Activated CD4-positive, alpha-beta T cell treated with anti-CD3 and anti-CD28 coated beads for 36 hours (primary cell): ENCODE measurements at regions not wholly inside any gene's neighbourhood (a gene's known extent, or its start where the extent isn't known, plus 50 kb on each side); places are given as distances from the start of the nearest gene placed in this dataset.
"Not testable (repeated sequence)": the region's sequence is repeated elsewhere in the genome, so short reads cannot be mapped to it uniquely, and the experiment has no call there.

Experiments used
- ATAC-seq: fragments of 200-7000 bp; cut with Tn5 transposase; one replicate; pipeline ENCODE4 v1.10.0; 2021; ENCODE audit warnings: mild to moderate bottlenecking, moderate library complexity
- CTCF ChIA-PET: fragments of 350-600 bp; sonication (Branson Sonifier 250); formaldehyde crosslinking; loops from one replicate; lab custom pipeline; 2021; ENCODE audit warnings: antibody characterized with exemption; lab: Charles Lee
- POLR2A ChIA-PET: fragments of 350-600 bp; sonication (Branson Sonifier 250); formaldehyde crosslinking; loops from one replicate; lab custom pipeline; 2021; ENCODE audit warnings: antibody characterized with exemption, inconsistent platforms; lab: Charles Lee
- DNase-seq: peaks from one replicate; pipeline ENCODE4 v3.0.0-alpha.2; 2020
- H3K27ac Mint-ChIP-seq: one replicate; pipeline ENCODE4 v1.8.0; 2021; ENCODE audit warnings: mixed read lengths
- H3K27me3 Mint-ChIP-seq: one replicate; pipeline ENCODE4 v1.8.0; 2021; ENCODE audit warnings: mixed read lengths
- H3K36me3 Mint-ChIP-seq: one replicate; pipeline ENCODE4 v1.8.0; 2021; ENCODE audit warnings: low read depth, mixed read lengths
- H3K4me1 Mint-ChIP-seq: one replicate; pipeline ENCODE4 v1.8.0; 2021; ENCODE audit warnings: mixed read lengths
- H3K4me3 Mint-ChIP-seq: one replicate; pipeline ENCODE4 v1.8.0; 2021; ENCODE audit warnings: mild to moderate bottlenecking, moderate library complexity, mixed read lengths
- H3K9me3 Mint-ChIP-seq: one replicate; pipeline ENCODE4 v1.8.0; 2021; ENCODE audit warnings: low read depth, mixed read lengths
- intact Hi-C, 2 experiments: fragments of 100-400 bp; cut with DNase I in 1 of 2; cut with micrococcal nuclease in 1 of 2; formaldehyde crosslinking; loops; one replicate each; pipeline versions ENCODE4 v1.14.2 to v1.15.1; 2022 to 2024; cut with DNase I, micrococcal nuclease

GRCh38 chr9:42288002-42288864 is 104.8 kb downstream of the SPATA31A6 start:
- H3K4me3 Mint-ChIP-seq, H3K27me3 Mint-ChIP-seq, H3K4me1 Mint-ChIP-seq, H3K36me3 Mint-ChIP-seq, H3K9me3 Mint-ChIP-seq, CTCF ChIA-PET, DNase-seq, H3K27ac Mint-ChIP-seq, ATAC-seq, intact Hi-C loops, POLR2A ChIA-PET: not testable (repeated sequence)

GRCh38 chr9:42288865-42289229 is 105.4 kb downstream of the SPATA31A6 start:
- DNase-seq, H3K4me3 Mint-ChIP-seq, POLR2A ChIA-PET, H3K9me3 Mint-ChIP-seq, H3K27me3 Mint-ChIP-seq, H3K27ac Mint-ChIP-seq, H3K36me3 Mint-ChIP-seq, ATAC-seq, H3K4me1 Mint-ChIP-seq, intact Hi-C loops, CTCF ChIA-PET: not testable (repeated sequence)

GRCh38 chr9:42300124-42300523 is 116.7 kb downstream of the SPATA31A6 start:
- intact Hi-C loops, H3K4me1 Mint-ChIP-seq, H3K9me3 Mint-ChIP-seq, DNase-seq, H3K36me3 Mint-ChIP-seq, CTCF ChIA-PET, H3K27me3 Mint-ChIP-seq, ATAC-seq, H3K4me3 Mint-ChIP-seq, H3K27ac Mint-ChIP-seq, POLR2A ChIA-PET: not testable (repeated sequence)

DNA sequence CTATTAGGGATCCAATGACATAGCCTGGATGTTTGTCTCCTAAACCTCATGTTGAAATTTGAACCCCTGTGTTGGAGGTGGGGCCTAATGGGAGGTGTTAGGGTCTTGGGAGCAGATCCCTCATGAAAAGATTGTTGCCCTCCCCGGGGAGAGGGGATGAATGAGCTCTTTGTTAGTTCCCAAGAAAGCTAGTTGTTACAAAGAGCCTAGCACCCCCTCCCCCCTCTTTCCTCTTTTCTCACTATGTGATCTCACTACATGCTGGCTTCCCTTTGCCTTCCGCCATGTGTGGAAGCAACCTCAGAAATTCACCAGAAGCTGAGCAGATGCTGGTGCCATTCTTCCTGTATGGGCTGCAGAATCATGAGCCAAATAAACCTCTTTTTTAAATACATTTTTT is 123.2 kb downstream of the SPATA31A6 start:
- H3K27ac Mint-ChIP-seq, ATAC-seq, DNase-seq, H3K9me3 Mint-ChIP-seq, H3K4me1 Mint-ChIP-seq, H3K36me3 Mint-ChIP-seq, CTCF ChIA-PET, intact Hi-C loops, H3K4me3 Mint-ChIP-seq, POLR2A ChIA-PET, H3K27me3 Mint-ChIP-seq: not testable (repeated sequence)

GRCh38 chr9:42307449-42307848 is 124.0 kb downstream of the SPATA31A6 start:
- CTCF ChIA-PET, H3K27ac Mint-ChIP-seq, H3K27me3 Mint-ChIP-seq, ATAC-seq, H3K4me3 Mint-ChIP-seq, H3K4me1 Mint-ChIP-seq, H3K36me3 Mint-ChIP-seq, DNase-seq, POLR2A ChIA-PET, intact Hi-C loops, H3K9me3 Mint-ChIP-seq: not testable (repeated sequence)

- H3K27me3 Mint-ChIP-seq, CTCF ChIA-PET, H3K9me3 Mint-ChIP-seq, H3K27ac Mint-ChIP-seq, ATAC-seq, H3K4me1 Mint-ChIP-seq, H3K36me3 Mint-ChIP-seq, intact Hi-C loops, POLR2A ChIA-PET, DNase-seq, H3K4me3 Mint-ChIP-seq: not testable (repeated sequence)
Observed at GRCh38 chr9:42310972-42311371, 127.5 kb downstream of the SPATA31A6 start.

- intact Hi-C loops, POLR2A ChIA-PET, CTCF ChIA-PET, ATAC-seq, H3K9me3 Mint-ChIP-seq, DNase-seq, H3K4me3 Mint-ChIP-seq, H3K27me3 Mint-ChIP-seq, H3K36me3 Mint-ChIP-seq, H3K27ac Mint-ChIP-seq, H3K4me1 Mint-ChIP-seq: not testable (repeated sequence)
Observed at GRCh38 chr9:42316026-42316425, 132.6 kb downstream of the SPATA31A6 start.

DNA sequence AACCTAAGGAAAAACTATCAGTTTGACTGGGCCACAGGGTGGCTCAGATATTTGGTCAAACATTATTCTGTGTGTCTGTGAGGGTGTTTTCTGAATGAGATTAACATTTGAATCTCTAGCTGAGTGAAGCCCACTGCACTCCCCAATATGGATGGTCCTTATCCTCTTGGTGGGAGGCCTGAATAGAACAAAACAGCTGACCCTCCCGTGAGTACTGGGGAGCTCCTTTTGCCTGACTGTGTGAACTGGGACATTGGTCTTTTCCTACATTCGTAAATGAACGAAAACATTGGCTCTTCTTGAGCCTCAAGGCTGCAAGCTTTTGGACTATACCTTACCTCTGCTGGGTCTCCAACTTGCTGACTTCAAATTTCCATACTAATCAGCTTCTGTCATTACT is 134.2 kb downstream of the SPATA31A6 start:
- H3K4me3 Mint-ChIP-seq, CTCF ChIA-PET, H3K27ac Mint-ChIP-seq, H3K4me1 Mint-ChIP-seq, H3K27me3 Mint-ChIP-seq, ATAC-seq, H3K9me3 Mint-ChIP-seq, intact Hi-C loops, H3K36me3 Mint-ChIP-seq, DNase-seq, POLR2A ChIA-PET: not testable (repeated sequence)

DNA sequence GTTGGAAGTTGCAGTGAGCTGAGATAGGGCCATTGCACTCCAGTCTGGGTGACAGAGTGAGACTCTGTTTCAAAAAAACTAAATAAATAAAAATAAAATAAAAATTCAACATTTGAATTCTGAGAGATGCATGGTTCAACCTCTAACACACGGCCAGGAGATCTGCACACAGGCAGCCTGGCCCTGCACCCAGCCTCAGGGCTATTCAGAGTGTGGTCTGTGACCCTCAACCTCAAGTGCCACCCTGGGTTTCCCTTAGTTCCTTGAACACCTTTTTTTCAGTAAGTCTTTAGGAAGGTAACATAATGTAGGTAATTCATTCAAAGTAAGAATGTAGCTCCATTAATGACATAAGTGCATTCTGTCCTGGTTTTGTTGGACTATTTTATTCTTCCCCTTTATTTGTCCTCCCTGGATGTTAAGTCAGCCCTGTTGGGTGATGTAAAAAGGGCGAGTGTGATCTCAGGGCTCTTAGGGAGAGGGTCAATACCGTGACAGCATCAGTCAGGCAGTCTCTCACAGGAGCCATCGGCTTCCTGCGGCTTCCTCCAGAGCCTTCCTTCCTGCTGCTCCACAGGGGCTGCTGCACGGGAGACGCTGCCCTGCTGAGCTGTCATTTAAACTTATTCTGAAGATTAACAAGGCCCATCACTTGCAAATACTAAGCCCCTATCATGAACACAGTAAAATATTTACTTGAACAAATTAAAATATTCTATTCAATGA is 139.8 kb downstream of the SPATA31A6 start:
- intact Hi-C loops, POLR2A ChIA-PET, DNase-seq, ATAC-seq, H3K4me1 Mint-ChIP-seq, H3K27me3 Mint-ChIP-seq, H3K9me3 Mint-ChIP-seq, H3K36me3 Mint-ChIP-seq, H3K27ac Mint-ChIP-seq, CTCF ChIA-PET, H3K4me3 Mint-ChIP-seq: not testable (repeated sequence)

- H3K27ac Mint-ChIP-seq, intact Hi-C loops, DNase-seq, H3K9me3 Mint-ChIP-seq, H3K4me1 Mint-ChIP-seq, ATAC-seq, H3K4me3 Mint-ChIP-seq, H3K36me3 Mint-ChIP-seq, POLR2A ChIA-PET, H3K27me3 Mint-ChIP-seq, CTCF ChIA-PET: not testable (repeated sequence)
Observed at GRCh38 chr9:42325142-42325541, 141.7 kb downstream of the SPATA31A6 start.

DNA sequence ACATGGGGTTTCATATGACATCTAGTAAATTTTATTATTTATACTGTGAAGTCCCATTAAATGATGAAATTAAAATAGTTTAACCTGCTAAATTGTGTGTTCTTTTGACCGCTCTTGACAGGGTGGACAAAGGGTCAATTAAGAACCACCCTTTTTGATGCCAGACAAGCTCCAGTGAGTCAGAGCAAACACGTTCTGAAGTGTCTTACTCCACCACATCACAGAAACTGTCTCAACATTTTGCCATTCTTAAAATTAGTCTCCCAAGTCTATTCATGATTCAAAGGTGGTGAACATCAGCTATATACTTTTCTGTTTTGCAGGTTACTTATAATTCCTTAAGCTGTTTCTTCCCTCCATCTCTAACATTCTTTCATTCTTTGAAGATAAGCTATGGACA is 142.1 kb downstream of the SPATA31A6 start:
- CTCF ChIA-PET, POLR2A ChIA-PET: not testable (repeated sequence)

GRCh38 chr9:42326482-42326881 is 143.0 kb downstream of the SPATA31A6 start:
- H3K4me1 Mint-ChIP-seq, DNase-seq, H3K36me3 Mint-ChIP-seq, H3K27ac Mint-ChIP-seq, POLR2A ChIA-PET, H3K27me3 Mint-ChIP-seq, ATAC-seq, H3K9me3 Mint-ChIP-seq, CTCF ChIA-PET, intact Hi-C loops, H3K4me3 Mint-ChIP-seq: not testable (repeated sequence)

More for the DNA sequence above, 142.1 kb downstream of the SPATA31A6 start:
- H3K27ac Mint-ChIP-seq, H3K4me3 Mint-ChIP-seq, intact Hi-C loops, DNase-seq, H3K9me3 Mint-ChIP-seq, H3K4me1 Mint-ChIP-seq, ATAC-seq, H3K27me3 Mint-ChIP-seq, H3K36me3 Mint-ChIP-seq: not testable (repeated sequence)
